ENCODE measurements at regions not wholly inside any gene's neighbourhood (a gene's known extent, or its start where the extent isn't known, plus 50 kb on each side); places are given as distances from the start of the nearest gene placed in this dataset.

- POLR2A ChIA-PET, result no interaction called here
- H3K27me3 ChIP-seq (ENCODE audit: control insufficient read depth in 2 of 2, insufficient read depth in 2 of 2, low read length in 2 of 2), result no peaks in the 10 kb centered on the region
- no peak overlapping the region for H3K27ac ChIP-seq (ENCODE audit: insufficient read depth, low read depth, low read length)
- FAIRE-seq (no peak), DNase-seq (ENCODE audit: low read depth, low spot score) (no peak)
- no peaks in the 10 kb centered on the region for H3K9me1 ChIP-seq (replicated peaks; ENCODE audit: control insufficient read depth, extremely low read depth, insufficient read depth, low read length)
- no peak for TF ChIP-seq MAX (IDR thresholded peaks at IDR 0.05; ENCODE audit: insufficient read depth, insufficient read length)
- TF ChIP-seq JUN (IDR thresholded peaks at IDR 0.05; ENCODE audit: borderline replicate concordance, insufficient read depth, insufficient read length, low read depth), result no peak
- no peak for TF ChIP-seq MYC (IDR thresholded peaks at IDR 0.05; ENCODE audit: low read depth, low read length)
- no peak for TF ChIP-seq CTCF (IDR thresholded peaks at IDR 0.05; ENCODE audit: extremely low read depth in 1 of 2, insufficient read depth in 1 of 2, low read depth in 1 of 2, low read length in 2 of 2)
- no peak for TF ChIP-seq EZH2 (IDR thresholded peaks at IDR 0.05; ENCODE audit: borderline replicate concordance, low read depth, low read length, severe bottlenecking)
- no peak for TF ChIP-seq FOS (IDR thresholded peaks at IDR 0.05; ENCODE audit: borderline replicate concordance, insufficient read depth, low read length)
- TF ChIP-seq POLR2A (IDR thresholded peaks at IDR 0.05; ENCODE audit: low read depth, low read length), result no peak
- TF ChIP-seq GATA2 (IDR thresholded peaks at IDR 0.05; ENCODE audit: insufficient read depth, insufficient read length, low read depth, low read length), result no peak
- TF ChIP-seq POLR2AphosphoS5 (IDR thresholded peaks at IDR 0.05; ENCODE audit: insufficient read depth, low read depth, low read length), result no peak
- no peak overlapping the region for H3K9ac ChIP-seq (replicated peaks; ENCODE audit: extremely low read depth, insufficient read depth, low read length)
- H3K36me3 ChIP-seq (ENCODE audit: control insufficient read depth in 2 of 2, extremely low read depth in 1 of 2, insufficient read depth in 2 of 2, low read length in 2 of 2), result no peaks in the 10 kb centered on the region
- intact Hi-C loops (cut with micrococcal nuclease), result no loop called here
- no peaks in the 10 kb centered on the region for H4K20me1 ChIP-seq (replicated peaks; ENCODE audit: control insufficient read depth, extremely low read depth, insufficient read depth, low read length)
- CTCF ChIA-PET, result interaction anchor here (0.9 to 1.4 kb wide), 4 partner anchors 16 to 193 kb away, joined by 3 to 4 read pairs (median 4); partner anchors contain the start of gene CHST1
- no peaks in the 10 kb centered on the region for H3K79me2 ChIP-seq (ENCODE audit: control insufficient read depth, insufficient read depth, low read length)
- H3K4me2 ChIP-seq (ENCODE audit: insufficient read depth, low read length), result no peak overlapping the region
- H3K4me3 ChIP-seq (replicated peaks in 1 of 3; ENCODE audit: insufficient read depth in 1 of 3, low read depth in 1 of 3, low read length in 3 of 3), result no peak overlapping the region
- BruUV-seq (replicated peaks), result no TSS peak
- dilution Hi-C loops (cut with MboI; ENCODE audit: extremely low pct_ligation_motif_present, low sequenced_read_pairs), result no loop called here
- no peaks in the 10 kb centered on the region for H3K9me3 ChIP-seq (replicated peaks; ENCODE audit: control insufficient read depth, insufficient read depth, low read length)
- H2AFZ ChIP-seq (ENCODE audit: low read depth, low read length), result no peak overlapping the region
- no peaks in the 10 kb centered on the region for H3K4me1 ChIP-seq (ENCODE audit: control insufficient read depth, extremely low read depth, insufficient read depth, low read length)
These were observed 87.1 kb downstream of the CHST1 start for GRCh38 chr11:45578316-45578715.

Data from endothelial cell of umbilical vein (primary cell).